GM18861 (cell line): ENCODE measurements at regions not wholly inside any gene's neighbourhood (a gene's known extent, or its start where the extent isn't known, plus 50 kb on each side); places are given as distances from the start of the nearest gene placed in this dataset.

ENCODE experiments used
- ATAC-seq: cut with Tn5 transposase; IDR thresholded peaks from one replicate; pipeline ENCODE4 v1.9.1; 2021; ENCODE audit not compliant: unreplicated experiment

- no peak for ATAC-seq
These were observed 290.3 kb downstream of the CHRM3 start for GRCh38 chr1:239676522-239677273.

- no peak for ATAC-seq
These were observed 291.0 kb downstream of the CHRM3 start for GRCh38 chr1:239677362-239677761.

- no peak for ATAC-seq
These were observed 291.8 kb downstream of the CHRM3 start for GRCh38 chr1:239678181-239678580.

- ATAC-seq = no peak
These were observed 295.7 kb downstream of the CHRM3 start for GRCh38 chr1:239682046-239682445.

GRCh38 chr1:239682960-239683359 lies 296.6 kb downstream of the CHRM3 start:
- ATAC-seq = no peak

- no peak for ATAC-seq
These were observed 300.0 kb downstream of the CHRM3 start for GRCh38 chr1:239686386-239686785.

GRCh38 chr1:239696317-239696716 lies 309.9 kb downstream of the CHRM3 start:
- no peak for ATAC-seq

GRCh38 chr1:239700667-239701066 lies 314.3 kb downstream of the CHRM3 start:
- ATAC-seq = no peak

- ATAC-seq = no peak
These were observed 316.7 kb downstream of the CHRM3 start for GRCh38 chr1:239703075-239703474.

- no peak for ATAC-seq
These were observed 320.0 kb downstream of the CHRM3 start for GRCh38 chr1:239706245-239706892.

- ATAC-seq = no peak
These were observed 321.2 kb downstream of the CHRM3 start for GRCh38 chr1:239707615-239708014.

- ATAC-seq = no peak
These were observed 322.3 kb downstream of the CHRM3 start for GRCh38 chr1:239708622-239709021.

- ATAC-seq = no peak
These were observed 325.4 kb downstream of the CHRM3 start for GRCh38 chr1:239711768-239712167.

- no peak for ATAC-seq
These were observed 330.9 kb downstream of the CHRM3 start for GRCh38 chr1:239717097-239717917.

GRCh38 chr1:239717918-239718184 lies 331.5 kb downstream of the CHRM3 start:
- no peak for ATAC-seq

GRCh38 chr1:239718571-239718970 lies 332.2 kb downstream of the CHRM3 start:
- ATAC-seq = no peak

GRCh38 chr1:239718997-239719628 lies 332.7 kb downstream of the CHRM3 start:
- no peak for ATAC-seq

- ATAC-seq = no peak
These were observed 333.4 kb downstream of the CHRM3 start for GRCh38 chr1:239719642-239720258.

- ATAC-seq = no peak
These were observed 335.7 kb downstream of the CHRM3 start for GRCh38 chr1:239722035-239722434.

- no peak for ATAC-seq
These were observed 337.5 kb downstream of the CHRM3 start for GRCh38 chr1:239723776-239724367.

GRCh38 chr1:239725371-239725770 lies 339.0 kb downstream of the CHRM3 start:
- ATAC-seq = no peak
